Heart left ventricle (tissue), 16 donors: ENCODE measurements at regions not wholly inside any gene's neighbourhood (a gene's known extent, or its start where the extent isn't known, plus 50 kb on each side); places are given as distances from the start of the nearest gene placed in this dataset.

ENCODE experiments used
- ATAC-seq, 4 donors: fragments of 200-7000 bp; cut with Tn5 transposase; one replicate each; pipeline ENCODE4 v1.9.1; 2020 to 2022; ENCODE audit warnings: moderate library complexity in 4 of 4, mild to moderate bottlenecking in 3 of 4, moderate number of reproducible peaks in 1 of 4
- DNase-seq, 5 donors: peaks; one replicate each; pipeline ENCODE4 v3.0.0-alpha.2; 2020
- H3K27ac ChIP-seq, 12 donors: fragments of 200-600 bp; sonication (generic) in 4 of 12; one replicate each; pipeline versions ENCODE4 v1.5.0 to v1.8.0; 2016 to 2022; ENCODE audit warnings: mild to moderate bottlenecking in 2 of 12
- H3K27me3 ChIP-seq, 9 donors: fragments of 200-600 bp; sonication (generic) in 2 of 9; one replicate each; pipeline versions ENCODE4 v1.5.1 to v1.8.0; 2016 to 2022; ENCODE audit warnings: mild to moderate bottlenecking in 3 of 9
- H3K36me3 ChIP-seq, 9 donors: fragments of 200-600 bp; sonication (generic) in 2 of 9; one replicate each; pipeline versions ENCODE4 v1.5.0 to v1.8.0; 2018 to 2022; ENCODE audit warnings: mild to moderate bottlenecking in 2 of 9
- H3K4me1 ChIP-seq, 12 donors: fragments of 200-600 bp; sonication (generic) in 4 of 12; one replicate each; pipeline versions ENCODE4 v1.5.0 to v1.8.0; 2016 to 2022; ENCODE audit warnings: mild to moderate bottlenecking in 3 of 12
- H3K4me3 ChIP-seq, 12 donors: fragments of 200-600 bp; sonication (generic) in 4 of 12; one replicate each; pipeline versions ENCODE4 v1.5.0 to v1.8.0; 2017 to 2022; ENCODE audit warnings: mild to moderate bottlenecking in 9 of 12, moderate library complexity in 4 of 12
- H3K9me3 ChIP-seq, 12 donors: fragments of 200-600 bp; sonication (generic) in 4 of 12; one replicate each; pipeline versions ENCODE4 v1.5.0 to v1.8.0; 2016 to 2022; ENCODE audit warnings: mild to moderate bottlenecking in 1 of 12
- CTCF ChIP-seq, 12 donors: fragments of 200-600 bp; sonication (generic) in 4 of 12; IDR thresholded peaks; one replicate each; pipeline versions ENCODE4 v1.5.0 to v1.8.0; 2018 to 2022; ENCODE audit warnings: antibody characterized with exemption in 12 of 12, mild to moderate bottlenecking in 5 of 12
- POLR2A ChIP-seq, 2 donors: fragments of 450-650 bp; IDR thresholded peaks; one replicate each; pipeline ENCODE4 v1.6.1; 2017; ENCODE audit warnings: antibody characterized with exemption in 2 of 2, mild to moderate bottlenecking in 2 of 2, moderate library complexity in 2 of 2
- WGBS, 4 donors: extraction: QIAGEN DNeasy Blood & Tissue Kit in 2 of 4; methylation state at CpG; one replicate each; pipeline versions ENCODE4 v1.1.5 to v1.1.7; 2013 to 2018; 5-methylcytosine and 5-hydroxymethylcytosine counted together
- intact Hi-C, 10 donors: fragments of 100-400 bp; cut with DNase I; formaldehyde crosslinking; loops; one replicate each; pipeline versions ENCODE4 v1.11.1 to v1.14.2; 2022
- donor health status: ischemic (EF 13 %, LVEDD 7.1; RV severe dilation, severe dysfunction).
- donor health status: healthy with polysubstance abuse.
- donor health status: DM: no; HTN: yes; CAD: no.
- donor health status: DM: no; HTN: no; CAD: no.
- donor health status: ischemic (EF 25% LVEDD 6.9; RV normal size, moderate dysfunction).
- donor health status: ischemic (EF 25% LVEDD 5.7; RV mildly dilated, moderate dysfunction).
- donor health status: healthy.
- donor health status: DM: yes; HTN: yes; CAD: no.
- donor health status: ischemic (EF 35%, LVEDD 5.7; RV mildly dilated, moderate dysfunction).
- donor health status: nonischemic (EF 11% LVEDD 7.7; RV severe dilation, severe dysfunction).
- donor health status: DM: yes; HTN: yes; CAD: no.
- donor health status: PGD.
- donor health status: ischemic (EF 29% LVEDD 5.4; RV normal size, mild dysfunction).
- donor health status: nonischemic (EF 23%, LVEDD 6.1; RV moderate dilation, normal function).

GRCh38 chr6:164210783-164211182 is 796.3 kb downstream of the QKI start:
- no peak overlapping the region for H3K4me3 ChIP-seq
- DNase-seq (no peak), ATAC-seq (no peak)
- H3K27me3 ChIP-seq, result no peaks in the 10 kb centered on the region
- H3K9me3 ChIP-seq, result peaks cover 0 to 7% (median 0%) of the 10 kb centered on the region in 12 donors
- no peaks in the 10 kb centered on the region for H3K36me3 ChIP-seq
- H3K27ac ChIP-seq, result no peak overlapping the region
- H3K4me1 ChIP-seq, result peaks cover 0 to 6% (median 0%) of the 10 kb centered on the region in 12 donors
- intact Hi-C loops, result no loop called here
- TF ChIP-seq POLR2A (IDR thresholded peaks at IDR 0.05) (no peak), CTCF (IDR thresholded peaks at IDR 0.05) (no peak)
- 92 to 93% (median 92%) methylated on average over 5 of the region's 5 CpGs for WGBS, 4 donors

GRCh38 chr6:164210323-164210722 is 795.8 kb downstream of the QKI start:
- intact Hi-C loops, result no loop called here
- Histone ChIP-seq H3K4me1 (peaks cover 0 to 6% (median 0%) of the 10 kb centered on the region in 12 donors), H3K27me3 (no peaks in the 10 kb centered on the region), H3K36me3 (no peaks in the 10 kb centered on the region), H3K27ac (no peak overlapping the region), H3K4me3 (no peak overlapping the region), H3K9me3 (peaks cover 0 to 7% (median 0%) of the 10 kb centered on the region in 12 donors)
- WGBS, 4 donors, result 57 to 73% (median 68%) methylated on average over 2 of the region's 2 CpGs
- DNase-seq (no peak), ATAC-seq (peak in 1 of 4 donors; percentile 52)
- no peak for TF ChIP-seq CTCF (IDR thresholded peaks at IDR 0.05)

- no peak for ATAC-seq
- WGBS, 4 donors, result 73 to 84% (median 77%) methylated on average over 8 of the region's 8 CpGs
- no peaks in the 10 kb centered on the region for H3K27me3 ChIP-seq
Observed at GRCh38 chr6:164208371-164208770, 793.9 kb downstream of the QKI start.

GRCh38 chr6:164206807-164207423 is 792.4 kb downstream of the QKI start:
- Histone ChIP-seq H3K4me3 (no peak overlapping the region), H3K27ac (no peak overlapping the region), H3K27me3 (no peaks in the 10 kb centered on the region), H3K4me1 (peaks cover 0 to 6% (median 0%) of the 10 kb centered on the region in 12 donors), H3K36me3 (no peaks in the 10 kb centered on the region), H3K9me3 (no peaks in the 10 kb centered on the region)
- intact Hi-C loops, result no loop called here
- DNase-seq (peak in 2 of 5 donors; percentile 26 to 30), ATAC-seq (peak in 1 of 4 donors; percentile 59)
- 84 to 96% (median 89%) methylated on average over 2 of the region's 2 CpGs for WGBS, 4 donors
- no peak for TF ChIP-seq CTCF (IDR thresholded peaks at IDR 0.05)
- TF ChIP-seq POLR2A (IDR thresholded peaks at IDR 0.05), result no peak

More at GRCh38 chr6:164208371-164208770, 793.9 kb downstream of the QKI start:
- no peak overlapping the region for H3K27ac ChIP-seq
- no peak overlapping the region for H3K4me3 ChIP-seq
- no peak for DNase-seq
- intact Hi-C loops, result no loop called here
- TF ChIP-seq POLR2A (IDR thresholded peaks at IDR 0.05) (no peak), CTCF (IDR thresholded peaks at IDR 0.05) (no peak)
- peaks cover 0 to 7% (median 0%) of the 10 kb centered on the region in 12 donors for H3K9me3 ChIP-seq
- peaks cover 0 to 6% (median 0%) of the 10 kb centered on the region in 12 donors for H3K4me1 ChIP-seq
- H3K36me3 ChIP-seq, result no peaks in the 10 kb centered on the region
